ENCODE measurements at regions not wholly inside any gene's neighbourhood (a gene's known extent, or its start where the extent isn't known, plus 50 kb on each side); places are given as distances from the start of the nearest gene placed in this dataset.

DNA sequence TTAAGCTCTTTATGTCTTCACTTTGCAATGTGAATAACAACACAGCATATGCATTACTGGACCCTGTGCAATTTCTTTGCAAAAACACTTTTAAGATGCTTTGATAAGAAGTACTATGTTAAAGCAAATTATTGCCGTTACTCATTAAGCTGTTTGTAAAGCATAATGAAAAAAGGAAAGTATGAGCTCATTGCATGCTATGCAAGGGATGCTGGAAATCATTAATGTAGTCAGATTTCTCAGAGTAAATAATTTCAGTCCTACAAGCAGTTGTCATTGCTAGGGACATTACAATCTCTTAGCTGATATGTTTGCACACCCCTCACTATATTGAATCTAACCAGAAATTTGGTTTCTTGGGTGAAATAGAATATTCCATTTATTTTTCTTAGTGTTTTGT lies 982.5 kb upstream of the ADGRL2 start:
- H3K36me3 ChIP-seq (ENCODE audit: control insufficient read depth, insufficient read depth, low read length, severe bottlenecking): no peaks in the 10 kb centered on the region
- H3K4me1 ChIP-seq (ENCODE audit: control insufficient read depth, insufficient read depth, low read length): no peaks in the 10 kb centered on the region
- DNase-seq (ENCODE audit: low read depth): peak; percentile 2
- H3K9ac ChIP-seq (ENCODE audit: low read length): no peak overlapping the region
- H3K27me3 ChIP-seq (replicated peaks; ENCODE audit: control insufficient read depth, insufficient read depth, low read length): no peaks in the 10 kb centered on the region
- no peaks in the 10 kb centered on the region for H3K9me3 ChIP-seq (ENCODE audit: control insufficient read depth, low read length)
- H3K4me3 ChIP-seq (ENCODE audit: low read length): no peak overlapping the region

DNA sequence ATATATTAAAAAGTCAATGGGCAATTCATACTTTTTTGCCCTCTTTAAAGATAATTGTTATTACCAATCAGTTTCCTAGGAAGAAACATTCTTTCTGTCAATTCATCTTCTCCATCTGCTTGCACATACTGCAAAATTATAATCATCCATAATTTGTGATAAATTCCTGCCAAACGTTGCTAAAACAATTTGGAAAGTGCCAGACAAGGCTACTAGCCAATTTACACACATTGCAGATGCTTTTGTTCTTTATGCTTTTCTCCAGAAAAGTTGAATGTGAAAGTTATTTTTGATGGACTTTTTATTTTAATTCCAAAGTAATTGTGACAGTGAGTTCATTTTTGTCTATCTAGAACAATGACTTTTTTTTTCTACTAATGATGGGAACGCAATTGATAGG lies 992.8 kb upstream of the ADGRL2 start:
- Histone ChIP-seq H3K9ac (ENCODE audit: low read length) (no peak overlapping the region), H3K4me1 (ENCODE audit: control insufficient read depth, insufficient read depth, low read length) (no peaks in the 10 kb centered on the region), H3K4me3 (ENCODE audit: low read length) (no peak overlapping the region), H3K27me3 (replicated peaks; ENCODE audit: control insufficient read depth, insufficient read depth, low read length) (no peaks in the 10 kb centered on the region), H3K36me3 (ENCODE audit: control insufficient read depth, insufficient read depth, low read length, severe bottlenecking) (no peaks in the 10 kb centered on the region), H3K9me3 (ENCODE audit: control insufficient read depth, low read length) (no peaks in the 10 kb centered on the region)
- DNase-seq (ENCODE audit: low read depth): no peak

DNA sequence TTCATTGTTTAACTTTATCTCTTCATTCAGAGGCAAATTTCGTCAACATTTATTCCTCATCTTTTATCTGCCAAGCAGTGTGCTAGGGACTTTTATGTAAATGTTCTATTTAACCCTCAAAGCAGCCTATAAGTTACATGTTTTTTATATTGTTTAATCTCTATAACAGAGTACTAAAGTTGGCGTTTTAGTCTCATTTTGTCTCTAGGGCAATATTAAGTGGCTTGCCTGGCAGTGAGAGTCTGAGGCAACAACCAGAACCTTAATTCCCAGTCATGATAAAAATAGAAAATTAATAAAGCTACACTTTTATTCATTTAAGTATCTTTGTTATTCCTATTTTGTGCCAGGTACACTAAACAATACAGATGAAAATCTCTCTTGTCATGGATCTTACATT lies 994.3 kb upstream of the ADGRL2 start:
- no peak for DNase-seq (ENCODE audit: low read depth)
- H3K27me3 ChIP-seq (replicated peaks; ENCODE audit: control insufficient read depth, insufficient read depth, low read length): no peaks in the 10 kb centered on the region
- no peak overlapping the region for H3K9ac ChIP-seq (ENCODE audit: low read length)
- no peaks in the 10 kb centered on the region for H3K9me3 ChIP-seq (ENCODE audit: control insufficient read depth, low read length)
- H3K4me3 ChIP-seq (ENCODE audit: low read length): no peak overlapping the region
- no peaks in the 10 kb centered on the region for H3K36me3 ChIP-seq (ENCODE audit: control insufficient read depth, insufficient read depth, low read length, severe bottlenecking)
- no peaks in the 10 kb centered on the region for H3K4me1 ChIP-seq (ENCODE audit: control insufficient read depth, insufficient read depth, low read length)

DNA sequence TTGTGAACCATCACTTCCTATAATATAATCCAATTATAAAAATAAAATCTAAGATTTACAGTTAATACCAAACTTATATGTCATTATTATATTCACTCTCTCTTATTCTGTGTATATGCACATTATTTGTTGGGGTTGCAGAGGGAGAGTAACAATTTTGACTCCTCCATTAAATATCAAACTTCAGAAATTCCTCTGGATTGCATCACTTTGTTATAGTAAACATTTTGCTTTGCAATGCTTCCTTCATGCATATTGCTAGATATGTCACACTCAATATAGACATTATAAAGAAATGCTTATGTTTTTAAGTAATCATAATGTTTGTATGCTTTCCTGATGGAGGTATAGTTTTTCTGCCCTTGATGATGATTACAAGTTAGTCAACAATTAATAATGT lies 999.0 kb upstream of the ADGRL2 start:
- Histone ChIP-seq H3K36me3 (ENCODE audit: control insufficient read depth, insufficient read depth, low read length, severe bottlenecking) (no peaks in the 10 kb centered on the region), H3K27me3 (replicated peaks; ENCODE audit: control insufficient read depth, insufficient read depth, low read length) (no peaks in the 10 kb centered on the region), H3K9me3 (ENCODE audit: control insufficient read depth, low read length) (peaks cover 6% of the 10 kb centered on the region), H3K9ac (ENCODE audit: low read length) (no peak overlapping the region), H3K4me3 (ENCODE audit: low read length) (no peak overlapping the region), H3K4me1 (ENCODE audit: control insufficient read depth, insufficient read depth, low read length) (no peaks in the 10 kb centered on the region)
- peak; percentile 53 for DNase-seq (ENCODE audit: low read depth)

DNA sequence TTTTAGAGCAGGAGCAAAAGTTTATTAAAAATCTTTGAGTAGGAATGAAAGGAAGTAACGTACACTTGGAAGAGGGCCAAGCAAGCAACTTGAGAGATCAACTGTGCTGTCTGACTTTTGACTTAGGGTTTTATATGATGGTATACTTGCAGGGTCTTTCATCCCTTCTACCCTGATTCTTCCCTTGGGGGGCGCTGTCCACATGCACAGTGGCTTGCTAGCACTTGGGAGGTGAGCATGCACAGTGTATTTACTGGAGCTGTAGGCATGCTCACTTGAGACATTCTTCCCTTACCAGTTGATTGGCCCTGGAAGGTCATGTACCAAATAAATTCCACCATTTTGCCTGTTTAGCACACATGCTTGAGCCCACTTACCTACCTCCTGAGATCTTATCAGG lies 1001.3 kb upstream of the ADGRL2 start:
- no peaks in the 10 kb centered on the region for H3K27me3 ChIP-seq (replicated peaks; ENCODE audit: control insufficient read depth, insufficient read depth, low read length)
- no peak for DNase-seq (ENCODE audit: low read depth)
- H3K4me3 ChIP-seq (ENCODE audit: low read length): no peak overlapping the region
- H3K4me1 ChIP-seq (ENCODE audit: control insufficient read depth, insufficient read depth, low read length): no peaks in the 10 kb centered on the region
- H3K9ac ChIP-seq (ENCODE audit: low read length): no peak overlapping the region
- no peaks in the 10 kb centered on the region for H3K36me3 ChIP-seq (ENCODE audit: control insufficient read depth, insufficient read depth, low read length, severe bottlenecking)
- peaks cover 6% of the 10 kb centered on the region for H3K9me3 ChIP-seq (ENCODE audit: control insufficient read depth, low read length)

DNA sequence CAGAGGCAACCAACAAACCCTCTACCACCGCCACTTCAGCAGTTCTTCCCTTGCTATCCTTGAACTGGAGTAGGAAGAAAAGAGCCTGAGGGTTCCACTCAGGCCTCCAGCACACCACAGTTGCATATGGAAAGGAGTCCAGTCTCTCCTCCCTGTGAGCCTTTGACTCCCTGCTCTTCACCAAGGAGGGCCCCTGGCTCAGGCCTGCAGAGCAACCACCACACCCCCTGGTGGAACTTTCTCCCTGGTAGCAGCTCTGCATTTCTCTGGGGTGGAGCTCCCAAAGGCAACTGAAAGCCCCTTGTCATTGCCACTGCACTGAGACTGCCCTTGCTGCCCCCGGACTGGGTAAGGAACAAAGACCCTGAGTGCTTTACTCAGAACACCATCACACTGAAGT lies 1021.5 kb upstream of the ADGRL2 start:
- DNase-seq (ENCODE audit: low read depth): no peak
- no peak overlapping the region for H3K4me3 ChIP-seq (ENCODE audit: low read length)
- H3K9ac ChIP-seq (ENCODE audit: low read length): no peak overlapping the region
- no peaks in the 10 kb centered on the region for H3K27me3 ChIP-seq (replicated peaks; ENCODE audit: control insufficient read depth, insufficient read depth, low read length)
- no peaks in the 10 kb centered on the region for H3K36me3 ChIP-seq (ENCODE audit: control insufficient read depth, insufficient read depth, low read length, severe bottlenecking)
- H3K9me3 ChIP-seq (ENCODE audit: control insufficient read depth, low read length): no peaks in the 10 kb centered on the region
- no peaks in the 10 kb centered on the region for H3K4me1 ChIP-seq (ENCODE audit: control insufficient read depth, insufficient read depth, low read length)

DNA sequence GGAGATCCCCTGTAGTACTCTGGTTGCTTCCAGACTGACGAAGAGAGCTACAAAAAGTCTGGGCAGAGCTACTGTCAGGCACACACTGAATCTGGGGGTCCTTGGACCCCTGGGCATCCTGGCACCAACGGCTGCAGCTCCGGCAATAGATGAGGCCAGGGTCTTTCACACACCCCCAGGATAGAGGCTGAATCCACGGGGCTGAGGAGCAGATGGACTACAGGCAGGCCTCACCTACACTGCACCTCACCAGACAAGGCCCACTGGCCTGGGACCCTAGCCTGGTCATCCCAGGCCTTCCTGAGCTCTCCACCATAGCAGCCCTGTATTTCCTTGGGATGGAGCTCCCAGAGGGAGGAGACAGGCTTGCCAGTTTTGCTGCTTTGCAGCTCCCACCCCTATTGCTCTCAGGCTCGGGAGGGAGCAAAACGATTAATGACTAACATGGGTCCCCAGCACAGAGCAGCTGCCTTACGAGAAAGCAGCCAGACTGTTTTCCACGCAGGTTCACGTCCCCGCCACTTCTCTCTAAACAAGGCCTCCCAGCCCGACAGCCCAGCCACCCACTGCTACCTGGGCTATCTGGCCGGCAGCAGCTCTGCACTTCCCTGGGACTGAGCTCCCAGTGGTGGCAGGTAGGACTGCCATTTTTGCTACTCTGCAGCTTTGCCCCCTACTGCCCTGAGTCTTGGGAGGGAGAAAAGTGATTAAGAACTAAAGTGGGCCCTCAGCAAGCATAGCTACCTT lies 1022.5 kb upstream of the ADGRL2 start:
- no peak overlapping the region for H3K4me3 ChIP-seq (ENCODE audit: low read length)
- no peaks in the 10 kb centered on the region for H3K4me1 ChIP-seq (ENCODE audit: control insufficient read depth, insufficient read depth, low read length)
- no peaks in the 10 kb centered on the region for H3K36me3 ChIP-seq (ENCODE audit: control insufficient read depth, insufficient read depth, low read length, severe bottlenecking)
- H3K27me3 ChIP-seq (replicated peaks; ENCODE audit: control insufficient read depth, insufficient read depth, low read length): no peaks in the 10 kb centered on the region
- no peak overlapping the region for H3K9ac ChIP-seq (ENCODE audit: low read length)
- no peak for DNase-seq (ENCODE audit: low read depth)
- H3K9me3 ChIP-seq (ENCODE audit: control insufficient read depth, low read length): no peaks in the 10 kb centered on the region

DNA sequence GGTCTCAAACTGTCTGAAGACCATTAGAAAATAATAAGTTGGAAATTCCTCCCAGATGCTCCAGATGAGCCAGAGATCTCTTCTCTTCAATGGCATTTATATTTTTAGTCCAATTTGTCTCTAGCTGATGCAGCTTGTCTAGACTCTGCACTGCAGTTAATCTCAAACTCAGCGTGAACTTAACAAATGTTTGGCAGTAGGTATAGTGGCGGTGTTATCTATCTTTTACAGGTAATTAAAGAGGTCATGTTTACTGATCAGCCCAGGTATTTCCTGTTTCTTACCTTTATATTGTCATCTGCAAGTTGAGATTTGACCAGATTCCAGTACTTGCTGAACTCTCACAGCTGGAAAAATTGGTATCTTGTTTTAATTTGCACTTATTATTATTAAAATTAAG lies 1024.5 kb upstream of the ADGRL2 start:
- Histone ChIP-seq H3K4me3 (ENCODE audit: low read length) (no peak overlapping the region), H3K9ac (ENCODE audit: low read length) (no peak overlapping the region), H3K27me3 (replicated peaks; ENCODE audit: control insufficient read depth, insufficient read depth, low read length) (no peaks in the 10 kb centered on the region), H3K9me3 (ENCODE audit: control insufficient read depth, low read length) (no peaks in the 10 kb centered on the region), H3K4me1 (ENCODE audit: control insufficient read depth, insufficient read depth, low read length) (no peaks in the 10 kb centered on the region), H3K36me3 (ENCODE audit: control insufficient read depth, insufficient read depth, low read length, severe bottlenecking) (no peaks in the 10 kb centered on the region)
- no peak for DNase-seq (ENCODE audit: low read depth)

DNA sequence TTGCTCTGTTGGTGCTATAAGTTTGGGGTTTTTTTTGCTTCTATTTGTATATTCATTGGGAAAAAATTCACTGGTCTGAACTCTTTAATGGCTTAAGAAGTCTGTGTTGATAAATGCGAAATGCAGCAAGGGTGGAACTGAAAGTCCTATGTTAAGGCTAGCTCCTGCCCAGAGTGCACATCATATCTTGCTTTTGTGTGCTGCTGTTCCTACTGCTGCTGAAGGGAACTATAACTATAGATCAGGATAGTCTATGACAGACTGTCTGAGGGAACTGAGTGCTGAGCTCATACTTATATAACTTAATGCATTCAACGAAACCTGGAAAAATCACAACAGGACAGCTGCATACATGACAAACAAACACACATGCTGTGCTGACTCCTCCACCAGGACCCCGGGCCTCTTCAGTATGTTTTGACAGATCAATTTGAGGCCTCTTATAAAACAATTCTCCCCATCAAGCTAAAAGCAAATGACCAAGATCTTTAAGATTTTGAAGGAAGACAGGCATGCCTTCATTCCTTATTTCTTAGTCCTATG lies 1031.5 kb upstream of the ADGRL2 start:
- no peaks in the 10 kb centered on the region for H3K36me3 ChIP-seq (ENCODE audit: control insufficient read depth, insufficient read depth, low read length, severe bottlenecking)
- H3K27me3 ChIP-seq (replicated peaks; ENCODE audit: control insufficient read depth, insufficient read depth, low read length): no peaks in the 10 kb centered on the region
- H3K9me3 ChIP-seq (ENCODE audit: control insufficient read depth, low read length): no peaks in the 10 kb centered on the region
- no peak overlapping the region for H3K4me3 ChIP-seq (ENCODE audit: low read length)
- H3K4me1 ChIP-seq (ENCODE audit: control insufficient read depth, insufficient read depth, low read length): no peaks in the 10 kb centered on the region
- H3K9ac ChIP-seq (ENCODE audit: low read length): no peak overlapping the region
- DNase-seq (ENCODE audit: low read depth): peak; percentile 15

DNA sequence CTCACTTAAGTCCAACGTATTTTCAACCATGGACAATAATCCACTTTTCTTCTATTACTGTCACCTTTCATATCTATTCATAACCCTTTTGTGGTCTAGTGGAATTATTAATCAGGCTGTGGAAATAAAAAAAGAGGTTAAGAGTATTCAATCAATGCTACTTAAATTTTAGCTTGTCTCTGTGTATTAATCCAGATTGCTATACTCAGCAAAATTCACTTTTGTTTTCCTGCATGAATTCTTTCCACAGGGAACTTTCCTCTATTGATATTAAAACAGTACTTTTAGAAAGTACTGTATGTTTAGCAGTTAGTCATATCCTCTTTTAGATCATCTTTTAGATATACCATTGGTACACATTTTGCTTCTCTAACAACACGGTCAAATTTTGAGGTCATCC lies 1033.0 kb upstream of the ADGRL2 start:
- no peak overlapping the region for H3K4me3 ChIP-seq (ENCODE audit: low read length)
- no peaks in the 10 kb centered on the region for H3K36me3 ChIP-seq (ENCODE audit: control insufficient read depth, insufficient read depth, low read length, severe bottlenecking)
- H3K27me3 ChIP-seq (replicated peaks; ENCODE audit: control insufficient read depth, insufficient read depth, low read length): no peaks in the 10 kb centered on the region
- no peaks in the 10 kb centered on the region for H3K9me3 ChIP-seq (ENCODE audit: control insufficient read depth, low read length)
- no peaks in the 10 kb centered on the region for H3K4me1 ChIP-seq (ENCODE audit: control insufficient read depth, insufficient read depth, low read length)
- no peak overlapping the region for H3K9ac ChIP-seq (ENCODE audit: low read length)
- DNase-seq (ENCODE audit: low read depth): no peak

DNA sequence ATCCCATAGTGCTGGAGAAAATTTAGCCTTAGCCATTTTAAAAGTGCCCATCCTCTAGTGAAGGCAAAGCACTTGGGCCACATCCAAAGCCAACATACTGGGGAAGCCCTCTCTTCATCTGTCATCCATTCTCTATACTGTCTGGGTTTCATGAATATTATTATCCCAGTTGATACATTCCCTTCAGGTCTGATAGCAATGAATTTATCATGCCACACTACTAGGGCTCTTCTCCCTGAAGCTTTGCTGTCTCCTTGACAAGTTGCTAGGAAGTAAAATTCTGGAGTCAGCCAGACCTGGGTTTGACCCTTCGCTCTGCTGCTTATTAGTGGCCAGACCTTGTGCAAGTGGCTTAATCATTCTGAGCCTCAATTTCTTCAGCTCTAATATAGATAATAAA lies 1041.4 kb upstream of the ADGRL2 start:
- Histone ChIP-seq H3K4me1 (ENCODE audit: control insufficient read depth, insufficient read depth, low read length) (no peaks in the 10 kb centered on the region), H3K36me3 (ENCODE audit: control insufficient read depth, insufficient read depth, low read length, severe bottlenecking) (no peaks in the 10 kb centered on the region), H3K4me3 (ENCODE audit: low read length) (no peak overlapping the region), H3K9me3 (ENCODE audit: control insufficient read depth, low read length) (no peaks in the 10 kb centered on the region), H3K27me3 (replicated peaks; ENCODE audit: control insufficient read depth, insufficient read depth, low read length) (no peaks in the 10 kb centered on the region), H3K9ac (ENCODE audit: low read length) (no peak overlapping the region)
- DNase-seq (ENCODE audit: low read depth): no peak

DNA sequence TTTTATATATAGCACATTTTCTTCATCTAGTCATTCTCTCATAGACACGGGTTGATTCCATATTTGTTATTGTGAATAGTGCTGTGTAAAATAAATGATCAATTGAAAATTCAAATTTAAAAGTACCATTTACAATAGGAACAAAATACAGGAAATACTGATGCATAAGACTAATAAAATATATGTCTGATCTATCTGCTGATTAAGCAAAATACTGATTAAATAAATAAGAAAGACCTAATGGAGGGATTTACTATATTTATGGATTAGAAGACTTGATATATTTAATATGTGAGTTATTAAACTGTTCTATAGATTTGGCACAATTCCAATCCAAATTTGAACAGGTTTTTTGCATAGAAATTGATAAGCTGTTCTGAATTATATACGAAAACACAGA lies 1044.8 kb upstream of the ADGRL2 start:
- Histone ChIP-seq H3K9ac (ENCODE audit: low read length) (no peak overlapping the region), H3K4me1 (ENCODE audit: control insufficient read depth, insufficient read depth, low read length) (no peaks in the 10 kb centered on the region)
- DNase-seq (ENCODE audit: low read depth): no peak

More for the DNA sequence above, 1044.8 kb upstream of the ADGRL2 start:
- Histone ChIP-seq H3K9me3 (ENCODE audit: control insufficient read depth, low read length) (peaks cover 1% of the 10 kb centered on the region), H3K36me3 (ENCODE audit: control insufficient read depth, insufficient read depth, low read length, severe bottlenecking) (no peaks in the 10 kb centered on the region), H3K27me3 (replicated peaks; ENCODE audit: control insufficient read depth, insufficient read depth, low read length) (no peaks in the 10 kb centered on the region), H3K4me3 (ENCODE audit: low read length) (no peak overlapping the region)

All from adipocyte (in vitro differentiated cells).